ENCODE measurements at regions not wholly inside any gene's neighbourhood (a gene's known extent, or its start where the extent isn't known, plus 50 kb on each side); places are given as distances from the start of the nearest gene placed in this dataset.

- TF ChIP-seq CTCF (IDR thresholded peaks at IDR 0.05 in 4 of 5, conservative IDR thresholded peaks at IDR 0.05 in 1 of 5) (no peak), POLR2A (IDR thresholded peaks at IDR 0.05) (no peak)
Measured at GRCh38 chr11:88015170-88015569, 160.1 kb downstream of the RAB38 start.
